ENCODE measurements at regions not wholly inside any gene's neighbourhood (a gene's known extent, or its start where the extent isn't known, plus 50 kb on each side); places are given as distances from the start of the nearest gene placed in this dataset.

DNA sequence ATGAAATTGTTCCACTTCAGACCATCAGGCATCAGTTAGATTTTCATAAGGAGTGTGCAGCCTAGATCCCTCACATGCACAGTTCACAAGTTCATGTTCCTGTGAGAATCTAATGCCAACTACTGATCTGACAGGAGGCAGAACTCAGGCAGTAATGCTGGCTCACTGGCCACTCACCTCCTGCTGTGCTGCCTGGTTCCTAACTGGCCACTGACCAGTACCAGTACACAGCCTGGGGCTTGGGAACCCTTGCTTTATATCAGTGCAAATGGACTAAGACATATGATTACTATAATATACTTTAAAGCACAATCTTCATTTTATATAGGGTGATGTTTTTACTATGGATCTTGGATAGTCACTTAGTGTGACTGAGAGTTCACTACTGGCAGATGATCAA, 259.2 kb downstream of the SLCO4C1 start (continued):
- TF ChIP-seq, protein P1, sequence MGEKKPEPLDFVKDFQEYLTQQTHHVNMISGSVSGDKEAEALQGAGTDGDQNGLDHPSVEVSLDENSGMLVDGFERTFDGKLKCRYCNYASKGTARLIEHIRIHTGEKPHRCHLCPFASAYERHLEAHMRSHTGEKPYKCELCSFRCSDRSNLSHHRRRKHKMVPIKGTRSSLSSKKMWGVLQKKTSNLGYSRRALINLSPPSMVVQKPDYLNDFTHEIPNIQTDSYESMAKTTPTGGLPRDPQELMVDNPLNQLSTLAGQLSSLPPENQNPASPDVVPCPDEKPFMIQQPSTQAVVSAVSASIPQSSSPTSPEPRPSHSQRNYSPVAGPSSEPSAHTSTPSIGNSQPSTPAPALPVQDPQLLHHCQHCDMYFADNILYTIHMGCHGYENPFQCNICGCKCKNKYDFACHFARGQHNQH (CRISPR knock-in tag; IDR thresholded peaks at IDR 0.05): no peak
- TF ChIP-seq, protein P2, sequence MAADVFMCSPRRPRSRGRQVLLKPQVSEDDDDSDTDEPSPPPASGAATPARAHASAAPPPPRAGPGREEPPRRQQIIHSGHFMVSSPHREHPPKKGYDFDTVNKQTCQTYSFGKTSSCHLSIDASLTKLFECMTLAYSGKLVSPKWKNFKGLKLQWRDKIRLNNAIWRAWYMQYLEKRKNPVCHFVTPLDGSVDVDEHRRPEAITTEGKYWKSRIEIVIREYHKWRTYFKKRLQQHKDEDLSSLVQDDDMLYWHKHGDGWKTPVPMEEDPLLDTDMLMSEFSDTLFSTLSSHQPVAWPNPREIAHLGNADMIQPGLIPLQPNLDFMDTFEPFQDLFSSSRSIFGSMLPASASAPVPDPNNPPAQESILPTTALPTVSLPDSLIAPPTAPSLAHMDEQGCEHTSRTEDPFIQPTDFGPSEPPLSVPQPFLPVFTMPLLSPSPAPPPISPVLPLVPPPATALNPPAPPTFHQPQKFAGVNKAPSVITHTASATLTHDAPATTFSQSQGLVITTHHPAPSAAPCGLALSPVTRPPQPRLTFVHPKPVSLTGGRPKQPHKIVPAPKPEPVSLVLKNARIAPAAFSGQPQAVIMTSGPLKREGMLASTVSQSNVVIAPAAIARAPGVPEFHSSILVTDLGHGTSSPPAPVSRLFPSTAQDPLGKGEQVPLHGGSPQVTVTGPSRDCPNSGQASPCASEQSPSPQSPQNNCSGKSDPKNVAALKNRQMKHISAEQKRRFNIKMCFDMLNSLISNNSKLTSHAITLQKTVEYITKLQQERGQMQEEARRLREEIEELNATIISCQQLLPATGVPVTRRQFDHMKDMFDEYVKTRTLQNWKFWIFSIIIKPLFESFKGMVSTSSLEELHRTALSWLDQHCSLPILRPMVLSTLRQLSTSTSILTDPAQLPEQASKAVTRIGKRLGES (CRISPR knock-in tag; IDR thresholded peaks at IDR 0.05; ENCODE audit: borderline replicate concordance): no peak
- TF ChIP-seq HOXD1 (CRISPR knock-in tag; IDR thresholded peaks at IDR 0.05): no peak
- no peak for TF ChIP-seq ZNF563 (CRISPR knock-in tag; IDR thresholded peaks at IDR 0.05)
- TF ChIP-seq, protein P3, sequence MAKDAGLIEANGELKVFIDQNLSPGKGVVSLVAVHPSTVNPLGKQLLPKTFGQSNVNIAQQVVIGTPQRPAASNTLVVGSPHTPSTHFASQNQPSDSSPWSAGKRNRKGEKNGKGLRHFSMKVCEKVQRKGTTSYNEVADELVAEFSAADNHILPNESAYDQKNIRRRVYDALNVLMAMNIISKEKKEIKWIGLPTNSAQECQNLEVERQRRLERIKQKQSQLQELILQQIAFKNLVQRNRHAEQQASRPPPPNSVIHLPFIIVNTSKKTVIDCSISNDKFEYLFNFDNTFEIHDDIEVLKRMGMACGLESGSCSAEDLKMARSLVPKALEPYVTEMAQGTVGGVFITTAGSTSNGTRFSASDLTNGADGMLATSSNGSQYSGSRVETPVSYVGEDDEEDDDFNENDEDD (CRISPR knock-in tag; IDR thresholded peaks at IDR 0.05; ENCODE audit: borderline replicate concordance): no peak
- TF ChIP-seq, protein P4, sequence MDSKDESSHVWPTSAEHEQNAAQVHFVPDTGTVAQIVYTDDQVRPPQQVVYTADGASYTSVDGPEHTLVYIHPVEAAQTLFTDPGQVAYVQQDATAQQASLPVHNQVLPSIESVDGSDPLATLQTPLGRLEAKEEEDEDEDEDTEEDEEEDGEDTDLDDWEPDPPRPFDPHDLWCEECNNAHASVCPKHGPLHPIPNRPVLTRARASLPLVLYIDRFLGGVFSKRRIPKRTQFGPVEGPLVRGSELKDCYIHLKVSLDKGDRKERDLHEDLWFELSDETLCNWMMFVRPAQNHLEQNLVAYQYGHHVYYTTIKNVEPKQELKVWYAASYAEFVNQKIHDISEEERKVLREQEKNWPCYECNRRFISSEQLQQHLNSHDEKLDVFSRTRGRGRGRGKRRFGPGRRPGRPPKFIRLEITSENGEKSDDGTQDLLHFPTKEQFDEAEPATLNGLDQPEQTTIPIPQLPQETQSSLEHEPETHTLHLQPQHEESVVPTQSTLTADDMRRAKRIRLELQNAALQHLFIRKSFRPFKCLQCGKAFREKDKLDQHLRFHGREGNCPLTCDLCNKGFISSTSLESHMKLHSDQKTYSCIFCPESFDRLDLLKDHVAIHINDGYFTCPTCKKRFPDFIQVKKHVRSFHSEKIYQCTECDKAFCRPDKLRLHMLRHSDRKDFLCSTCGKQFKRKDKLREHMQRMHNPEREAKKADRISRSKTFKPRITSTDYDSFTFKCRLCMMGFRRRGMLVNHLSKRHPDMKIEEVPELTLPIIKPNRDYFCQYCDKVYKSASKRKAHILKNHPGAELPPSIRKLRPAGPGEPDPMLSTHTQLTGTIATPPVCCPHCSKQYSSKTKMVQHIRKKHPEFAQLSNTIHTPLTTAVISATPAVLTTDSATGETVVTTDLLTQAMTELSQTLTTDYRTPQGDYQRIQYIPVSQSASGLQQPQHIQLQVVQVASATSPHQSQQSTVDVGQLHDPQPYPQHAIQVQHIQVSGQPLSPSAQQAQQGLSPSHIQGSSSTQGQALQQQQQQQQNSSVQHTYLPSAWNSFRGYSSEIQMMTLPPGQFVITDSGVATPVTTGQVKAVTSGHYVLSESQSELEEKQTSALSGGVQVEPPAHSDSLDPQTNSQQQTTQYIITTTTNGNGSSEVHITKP (CRISPR knock-in tag; IDR thresholded peaks at IDR 0.05; ENCODE audit: low read depth): no peak
- no peak for TF ChIP-seq HNRNPH1 (optimal IDR thresholded peaks at IDR 0.05; ENCODE audit: low read depth, low read length)
